GM12878 (cell line): ENCODE measurements at regions not wholly inside any gene's neighbourhood (a gene's known extent, or its start where the extent isn't known, plus 50 kb on each side); places are given as distances from the start of the nearest gene placed in this dataset.

Experiments
- ATAC-seq: fragments of 200-7000 bp; cut with Tn5 transposase; 3 replicates; pipeline ENCODE4 v1.9.1; 2020; ENCODE audit warnings: mild to moderate bottlenecking, moderate library complexity
- BruUV-seq: library from RNA; stranded (reverse); fragments of 400-500 nt; replicated peaks from 2 replicates; lab custom pipeline; 2021; lab: Mats Ljungman, UMichigan
- CTCF ChIA-PET: fragments of 300-600 bp; sonication (Branson Sonifier 250); formaldehyde crosslinking; extraction: SDS; loops from one replicate; lab custom pipeline; 2021; ENCODE audit warnings: inconsistent platforms; lab: Yijun Ruan, JAX
- POLR2A ChIA-PET: fragments of 350-600 bp; formaldehyde crosslinking; extraction: SDS; loops from one replicate; lab custom pipeline; 2021; ENCODE audit warnings: inconsistent platforms; lab: Charles Lee
- RAD21 ChIA-PET: fragments of 300-600 bp; sonication (Branson Sonifier 250); formaldehyde crosslinking; loops from one replicate; lab custom pipeline; 2023; ENCODE audit warnings: antibody characterized with exemption; ENCODE audit not compliant: unreplicated experiment; lab: Charles Lee
- SMC1A ChIA-PET: fragments of 300-600 bp; sonication (Branson Sonifier 250); formaldehyde crosslinking; loops from one replicate; lab custom pipeline; 2023; ENCODE audit not compliant: unreplicated experiment, uncharacterized antibody; lab: Charles Lee
- DNase-seq: peaks from one replicate; pipeline ENCODE4 v3.0.0-alpha.2; 2011; ENCODE audit warnings: low read depth, low spot score
- FAIRE-seq: peaks from 3 replicates; lab custom pipeline; 2011; peaks lifted over from hg19 to GRCh38; lab: Jason Lieb, UNC
- H2AFZ ChIP-seq: 2 replicates; pipeline ENCODE4 v1.6.0; 2011; ENCODE audit warnings: low read depth, low read length, control low read depth; ENCODE audit not compliant: control insufficient read depth
- H3K27ac ChIP-seq: 2 replicates; pipeline ENCODE4 v1.5.1; 2011; ENCODE audit warnings: control low read depth; ENCODE audit not compliant: control insufficient read depth, insufficient read depth
- H3K27me3 ChIP-seq, 2 experiments: replicated peaks in 1 of 2; 2 replicates each; pipeline versions ENCODE4 v1.6.0 to v1.6.1; 2011; ENCODE audit warnings: low read length in 1 of 2; ENCODE audit not compliant: control insufficient read depth in 2 of 2, insufficient read depth in 2 of 2
- H3K36me3 ChIP-seq, 2 experiments: 2 replicates each; pipeline ENCODE4 v1.5.1; 2011; ENCODE audit warnings: low read length in 1 of 2; ENCODE audit not compliant: control insufficient read depth in 2 of 2, insufficient read depth in 2 of 2
- H3K4me1 ChIP-seq: 2 replicates; pipeline ENCODE4 v1.6.1; 2011; ENCODE audit warnings: mild to moderate bottlenecking, low read length, moderate library complexity, mixed read lengths; ENCODE audit not compliant: control insufficient read depth, insufficient read depth
- H3K4me2 ChIP-seq: 2 replicates; pipeline ENCODE4 v1.6.0; 2011; ENCODE audit warnings: control low read depth; ENCODE audit not compliant: control insufficient read depth, insufficient read depth
- H3K4me3 ChIP-seq: fragments of 200-600 bp; sonication (generic); 2 replicates; pipeline ENCODE4 v1.5.1; 2016
- H3K79me2 ChIP-seq: 2 replicates; pipeline ENCODE4 v1.6.0; 2011; ENCODE audit warnings: low read length; ENCODE audit not compliant: control insufficient read depth, insufficient read depth
- H3K9ac ChIP-seq: 2 replicates; pipeline ENCODE4 v1.8.0; 2011; ENCODE audit warnings: low read length, control low read depth, mixed read lengths; ENCODE audit not compliant: control insufficient read depth, insufficient read depth
- H3K9me3 ChIP-seq: replicated peaks from 3 replicates; pipeline ENCODE4 v1.5.1; 2011; ENCODE audit warnings: mild to moderate bottlenecking, low read length; ENCODE audit not compliant: control insufficient read depth, insufficient read depth
- H4K20me1 ChIP-seq: 2 replicates; pipeline ENCODE4 v1.6.0; 2011; ENCODE audit not compliant: control insufficient read depth, insufficient read depth
- ATF3 ChIP-seq: IDR thresholded peaks from 2 replicates; pipeline ENCODE4 v1.6.1; 2011; ENCODE audit warnings: low read depth, mild to moderate bottlenecking, low read length, moderate library complexity, borderline replicate concordance; ENCODE audit errors: extremely low read depth
- MAX ChIP-seq: IDR thresholded peaks from 2 replicates; pipeline ENCODE4 v1.6.1; 2012; ENCODE audit warnings: low read depth, low read length, improper control_type of control experiment
- MLLT1 ChIP-seq: fragments of 450-650 bp; IDR thresholded peaks from 2 replicates; pipeline ENCODE4 v1.6.1; 2016; ENCODE audit warnings: mild to moderate bottlenecking
- PBX3 ChIP-seq: IDR thresholded peaks from 2 replicates; pipeline ENCODE4 v1.6.1; 2011; ENCODE audit warnings: mild to moderate bottlenecking, low read depth, low read length, moderate library complexity; ENCODE audit not compliant: insufficient replicate concordance
- POLR2AphosphoS2 ChIP-seq: IDR thresholded peaks from 2 replicates; pipeline ENCODE4 v1.6.1; 2011; ENCODE audit warnings: low read depth, mild to moderate bottlenecking, low read length, improper control_type of control experiment, moderate library complexity
- POLR2AphosphoS5 ChIP-seq: IDR thresholded peaks from 2 replicates; pipeline ENCODE4 v1.6.1; 2011; ENCODE audit warnings: mild to moderate bottlenecking, low read length, inconsistent platforms
- RUNX3 ChIP-seq: IDR thresholded peaks from 2 replicates; pipeline ENCODE4 v1.6.1; 2012; ENCODE audit warnings: low read length, inconsistent platforms
- ZBTB4 ChIP-seq: fragments of 450-650 bp; formaldehyde crosslinking; IDR thresholded peaks from 2 replicates; pipeline ENCODE4 v1.4.0; 2022; ENCODE audit warnings: mild to moderate bottlenecking, moderate library complexity
- WGBS: methylation state at CpG from one replicate; pipeline ENCODE4 v1.1.6; 2016; ENCODE audit warnings: low lambda C conversion rate; ENCODE audit not compliant: insufficient replicate concordance, insufficient coverage; ENCODE audit errors: missing lambda C conversion rate; 5-methylcytosine and 5-hydroxymethylcytosine counted together
- in situ Hi-C: fragments of 300-500 bp; cut with MboI; formaldehyde crosslinking; loops from 9 replicates; pipeline ENCODE4 v1.14.3; 2018; ENCODE audit warnings: mixed read lengths
- intact Hi-C: fragments of 100-400 bp; cut with micrococcal nuclease; formaldehyde crosslinking; loops from one replicate; pipeline ENCODE4 v1.14.2; 2022; ENCODE audit not compliant: unreplicated experiment

GRCh38 chr4:35539404-35540055 is 704.8 kb downstream of the ARAP2 start:
- ChIA-PET SMC1A (interaction anchor here (1.1 kb wide), 1 partner anchor 18 kb away, joined by 3 read pairs; no protein-coding TSS in a partner anchor), RAD21 (no interaction called here), POLR2A (interaction anchor here (0.7 kb wide), 1 partner anchor 18 kb away, joined by 3 read pairs; no protein-coding TSS in a partner anchor), CTCF (no interaction called here)
- FAIRE-seq, result no peak
- intact Hi-C loops (no loop called here), in situ Hi-C loops (no loop called here)
- 33% methylated on average over 5 of the region's 5 CpGs for WGBS
- Histone ChIP-seq H3K27ac (no peak overlapping the region), H2AFZ (no peak overlapping the region), H3K9me3 (no peaks in the 10 kb centered on the region), H3K9ac (no peak overlapping the region), H3K4me1 (no peaks in the 10 kb centered on the region), H3K36me3 (no peaks in the 10 kb centered on the region), H3K4me3 (no peak overlapping the region), H3K4me2 (no peak overlapping the region), H4K20me1 (no peaks in the 10 kb centered on the region), H3K79me2 (no peaks in the 10 kb centered on the region), H3K27me3 (no peaks in the 10 kb centered on the region)
- DNase-seq, result no peak
- no peak for ATAC-seq
- BruUV-seq, result no TSS peak
- peak; percentile 9; the same call in 1 of the 2 replicates for TF ChIP-seq RUNX3
- no peak for TF ChIP-seq MAX

GRCh38 chr4:35541146-35541887 is 703.0 kb downstream of the ARAP2 start:
- no peak for DNase-seq
- POLR2A ChIA-PET, result no interaction called here
- Histone ChIP-seq H3K4me2 (no peak overlapping the region), H3K27me3 (no peaks in the 10 kb centered on the region), H3K9ac (no peak overlapping the region), H3K79me2 (no peaks in the 10 kb centered on the region), H3K4me1 (no peaks in the 10 kb centered on the region), H3K27ac (no peak overlapping the region), H2AFZ (no peak overlapping the region), H3K36me3 (no peaks in the 10 kb centered on the region), H3K4me3 (no peak overlapping the region), H3K9me3 (no peaks in the 10 kb centered on the region), H4K20me1 (no peaks in the 10 kb centered on the region)
- SMC1A ChIA-PET, result no interaction called here
- ATAC-seq, result no peak; the same call in 2 of the 3 replicates
- CTCF ChIA-PET, result no interaction called here
- no peak for FAIRE-seq
- no TSS peak for BruUV-seq
- in situ Hi-C loops, result no loop called here
- WGBS, result 26% methylated on average over 12 of the region's 12 CpGs
- intact Hi-C loops, result no loop called here
- RAD21 ChIA-PET, result no interaction called here
- TF ChIP-seq ATF3 (no peak), MLLT1 (no peak), POLR2AphosphoS2 (no peak), PBX3 (no peak), ZBTB4 (no peak), POLR2AphosphoS5 (no peak)
